Glomerular visceral epithelial cell (primary cell): ENCODE measurements at regions not wholly inside any gene's neighbourhood (a gene's known extent, or its start where the extent isn't known, plus 50 kb on each side); places are given as distances from the start of the nearest gene placed in this dataset.

ENCODE experiments used
- DNase-seq: peaks from one replicate; pipeline ENCODE4 v3.0.0-alpha.2; 2016; ENCODE audit errors: extremely low spot score

- no peak for DNase-seq
Measured at GRCh38 chr13:34310539-34310938, 492.6 kb downstream of the RFC3 start.

- DNase-seq, result no peak
Measured at GRCh38 chr13:34311251-34311650, 493.3 kb downstream of the RFC3 start.

GRCh38 chr13:34312578-34312977, 494.6 kb downstream of the RFC3 start:
- DNase-seq, result no peak

GRCh38 chr13:34320084-34320483, 502.1 kb downstream of the RFC3 start:
- DNase-seq, result no peak

GRCh38 chr13:34322014-34322742, 504.2 kb downstream of the RFC3 start:
- DNase-seq, result no peak

GRCh38 chr13:34322743-34323074, 504.8 kb downstream of the RFC3 start:
- DNase-seq, result no peak

- no peak for DNase-seq
Measured at GRCh38 chr13:34335014-34336007, 517.4 kb downstream of the RFC3 start.

GRCh38 chr13:34338102-34338501, 520.2 kb downstream of the RFC3 start:
- DNase-seq, result no peak

GRCh38 chr13:34340534-34340933, 522.6 kb downstream of the RFC3 start:
- peak; percentile 8 for DNase-seq

- no peak for DNase-seq
Measured at GRCh38 chr13:34343413-34343940, 525.5 kb downstream of the RFC3 start.

- DNase-seq, result no peak
Measured at GRCh38 chr13:34344816-34345215, 526.9 kb downstream of the RFC3 start.

GRCh38 chr13:34345258-34345965, 527.5 kb downstream of the RFC3 start:
- DNase-seq, result no peak

GRCh38 chr13:34346626-34347025, 528.7 kb downstream of the RFC3 start:
- DNase-seq, result no peak

- no peak for DNase-seq
Measured at GRCh38 chr13:34347784-34348573, 530.0 kb downstream of the RFC3 start.

GRCh38 chr13:34349091-34349722, 531.3 kb downstream of the RFC3 start:
- DNase-seq, result peak; percentile 95

- no peak for DNase-seq
Measured at GRCh38 chr13:34350671-34351070, 532.7 kb downstream of the RFC3 start.

GRCh38 chr13:34351134-34351533, 533.2 kb downstream of the RFC3 start:
- DNase-seq, result no peak

GRCh38 chr13:34352958-34353357, 535.0 kb downstream of the RFC3 start:
- DNase-seq, result no peak

- no peak for DNase-seq
Measured at GRCh38 chr13:34356686-34357434, 538.9 kb downstream of the RFC3 start.
